ENCODE measurements at regions not wholly inside any gene's neighbourhood (a gene's known extent, or its start where the extent isn't known, plus 50 kb on each side); places are given as distances from the start of the nearest gene placed in this dataset.

DNA sequence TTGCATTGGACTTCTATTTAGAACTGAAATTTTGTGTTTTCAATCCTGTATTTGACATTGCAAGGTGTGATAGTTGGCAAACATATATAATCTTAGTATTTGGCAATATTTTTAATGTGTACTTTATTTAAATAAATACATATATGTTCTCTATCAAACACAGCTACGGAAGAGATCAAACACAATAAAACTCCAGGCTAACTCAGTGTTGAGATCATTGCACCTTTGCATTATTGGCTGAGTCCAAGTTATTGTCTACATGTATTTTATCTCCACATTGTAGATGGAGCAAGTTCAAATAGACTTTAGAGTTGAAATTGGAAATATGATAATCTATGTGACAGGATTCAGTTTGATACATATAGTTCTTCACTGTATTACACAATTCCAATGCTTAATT lies 176.7 kb downstream of the ST6GAL2 start:
- no peak for DNase-seq
- 90% methylated on average over 1 of the region's 1 CpG for WGBS
- H3K4me3 ChIP-seq (ENCODE audit: low read length): no peak overlapping the region
- no peaks in the 10 kb centered on the region for H3K27me3 ChIP-seq (ENCODE audit: control insufficient read depth, insufficient read depth)
- H3K27ac ChIP-seq (ENCODE audit: low read length): no peak overlapping the region
- intact Hi-C loops (cut with DNase I): no loop called here
- H3K4me1 ChIP-seq (ENCODE audit: control insufficient read depth, insufficient read depth, low read length): no peaks in the 10 kb centered on the region
- ATAC-seq: no peak
- no peaks in the 10 kb centered on the region for H3K9me3 ChIP-seq (ENCODE audit: control insufficient read depth, low read length)

DNA sequence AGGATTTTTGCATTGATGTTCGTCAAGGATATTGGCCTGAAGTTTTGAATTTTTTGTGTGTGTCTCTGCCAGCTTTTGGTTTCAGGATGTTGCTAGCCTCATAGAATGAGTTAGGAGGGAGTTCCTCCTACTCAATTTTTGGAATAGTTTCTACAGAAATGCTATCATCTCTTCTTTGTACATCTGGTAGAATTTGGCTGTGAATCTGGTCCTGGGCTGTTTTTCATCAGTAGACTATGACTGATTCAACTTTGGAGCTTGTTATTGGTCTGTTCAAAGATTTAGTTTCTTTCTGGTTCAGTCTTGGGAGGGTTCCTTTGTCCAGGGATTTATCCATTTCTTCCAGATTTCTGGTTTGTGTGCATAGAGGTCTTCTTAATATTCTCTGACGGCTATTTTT lies 166.7 kb downstream of the ST6GAL2 start:
- no peaks in the 10 kb centered on the region for H3K27me3 ChIP-seq (ENCODE audit: control insufficient read depth, insufficient read depth)
- WGBS: 61% methylated on average over 2 of the region's 2 CpGs

DNA sequence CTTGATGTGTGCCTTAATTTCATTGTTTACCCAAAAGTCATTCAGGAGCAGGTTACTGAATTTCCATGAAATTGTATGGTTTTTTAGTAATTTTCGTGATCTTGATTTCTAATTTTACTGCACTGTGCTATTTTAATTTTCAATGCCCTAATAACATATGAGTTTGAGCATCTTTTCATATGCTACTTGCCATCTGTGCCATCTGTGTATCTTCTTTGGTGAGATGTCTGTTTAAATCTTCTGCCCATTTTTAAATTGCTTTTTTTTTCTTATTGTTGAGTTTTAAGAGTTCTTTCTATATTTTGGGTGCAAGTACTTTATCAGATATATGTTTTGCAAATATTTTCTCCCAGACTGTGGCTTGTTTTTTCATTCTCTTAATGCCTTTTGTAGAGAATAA lies 165.9 kb downstream of the ST6GAL2 start:
- no peak for DNase-seq
- 86% methylated on average over 1 of the region's 1 CpG for WGBS
- Histone ChIP-seq H3K27me3 (ENCODE audit: control insufficient read depth, insufficient read depth) (no peaks in the 10 kb centered on the region), H3K4me3 (ENCODE audit: low read length) (no peak overlapping the region), H3K9me3 (ENCODE audit: control insufficient read depth, low read length) (peaks cover 2% of the 10 kb centered on the region), H3K4me1 (ENCODE audit: control insufficient read depth, insufficient read depth, low read length) (no peaks in the 10 kb centered on the region), H3K27ac (ENCODE audit: low read length) (no peak overlapping the region)
- intact Hi-C loops (cut with DNase I): no loop called here
- no peak for ATAC-seq

More for the DNA sequence above, 166.7 kb downstream of the ST6GAL2 start:
- Histone ChIP-seq H3K4me1 (ENCODE audit: control insufficient read depth, insufficient read depth, low read length) (no peaks in the 10 kb centered on the region), H3K27ac (ENCODE audit: low read length) (no peak overlapping the region), H3K9me3 (ENCODE audit: control insufficient read depth, low read length) (peaks cover 2% of the 10 kb centered on the region), H3K4me3 (ENCODE audit: low read length) (no peak overlapping the region)
- DNase-seq (no peak), ATAC-seq (no peak)
- intact Hi-C loops (cut with DNase I): no loop called here

DNA sequence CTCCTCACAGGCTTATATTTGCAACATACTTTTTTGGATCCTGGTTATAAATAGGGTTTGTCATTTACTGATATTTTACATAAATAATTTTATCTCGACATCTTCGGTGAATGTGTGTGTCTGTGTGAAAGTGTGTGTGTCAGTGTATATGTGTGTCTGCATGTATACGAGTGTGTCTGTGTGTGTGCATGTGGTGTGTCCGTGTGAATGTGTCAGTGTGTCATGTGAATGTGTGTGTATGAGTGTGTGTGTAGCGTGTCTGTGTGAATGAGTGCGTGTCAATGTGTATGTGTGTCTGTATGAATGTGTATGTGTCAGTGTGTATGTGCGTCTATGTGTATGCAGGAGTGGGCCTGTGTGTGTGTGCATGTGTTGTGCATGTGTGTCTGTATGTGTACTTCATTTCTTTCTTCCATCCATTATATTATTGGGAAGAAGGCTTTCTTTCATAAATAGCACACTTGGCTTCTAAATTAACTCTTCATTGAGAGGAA lies 161.6 kb downstream of the ST6GAL2 start:
- Histone ChIP-seq H3K4me3 (ENCODE audit: low read length) (no peak overlapping the region), H3K27me3 (ENCODE audit: control insufficient read depth, insufficient read depth) (no peaks in the 10 kb centered on the region), H3K27ac (ENCODE audit: low read length) (no peak overlapping the region), H3K4me1 (ENCODE audit: control insufficient read depth, insufficient read depth, low read length) (no peaks in the 10 kb centered on the region), H3K9me3 (ENCODE audit: control insufficient read depth, low read length) (no peaks in the 10 kb centered on the region)
- 83% methylated on average over 7 of the region's 7 CpGs for WGBS
- DNase-seq (no peak), ATAC-seq (no peak)
- intact Hi-C loops (cut with DNase I): no loop called here

DNA sequence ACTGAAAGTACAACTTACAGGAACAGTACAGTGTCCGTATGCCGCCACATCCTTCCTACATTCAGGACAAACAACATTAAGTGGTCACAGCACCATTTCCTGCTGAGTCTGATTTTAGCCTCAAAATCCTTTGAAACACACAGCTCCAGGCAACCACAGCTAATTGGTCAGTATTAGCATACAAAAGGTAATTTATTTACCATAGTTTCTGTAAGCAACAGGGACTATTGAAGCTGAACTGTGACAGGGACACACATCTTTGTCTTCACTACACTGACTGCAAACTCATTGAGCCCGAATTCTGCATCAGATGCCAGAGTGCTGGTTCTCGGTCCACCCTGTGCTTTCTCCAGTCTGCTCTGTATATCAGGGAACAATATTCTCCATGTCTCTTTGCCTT lies 151.8 kb downstream of the ST6GAL2 start:
- 78% methylated on average over 4 of the region's 4 CpGs for WGBS
- H3K27ac ChIP-seq (ENCODE audit: low read length): no peak overlapping the region
- no peak overlapping the region for H3K4me3 ChIP-seq (ENCODE audit: low read length)
- no peaks in the 10 kb centered on the region for H3K9me3 ChIP-seq (ENCODE audit: control insufficient read depth, low read length)
- H3K4me1 ChIP-seq (ENCODE audit: control insufficient read depth, insufficient read depth, low read length): no peaks in the 10 kb centered on the region
- intact Hi-C loops (cut with DNase I): no loop called here
- ATAC-seq: no peak
- H3K27me3 ChIP-seq (ENCODE audit: control insufficient read depth, insufficient read depth): no peaks in the 10 kb centered on the region
- DNase-seq: no peak

DNA sequence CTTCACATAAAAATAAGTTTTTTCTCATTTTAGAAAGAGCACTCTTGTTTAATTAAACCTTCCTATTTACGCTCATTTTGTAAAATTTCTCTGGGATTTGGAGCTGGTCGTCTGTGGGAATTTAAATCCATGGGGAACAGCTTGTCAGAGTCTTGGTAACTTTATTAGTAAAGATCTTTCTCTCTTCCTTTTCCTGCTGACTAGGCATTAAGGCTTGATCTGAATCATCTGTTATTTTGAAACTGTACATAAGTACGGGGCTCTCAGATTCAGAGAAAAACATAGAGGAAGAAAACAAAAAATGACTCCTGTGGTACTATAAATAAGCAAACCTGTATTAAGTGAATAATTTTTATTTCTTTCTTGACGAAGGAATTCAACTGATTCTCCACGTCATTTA lies 150.2 kb downstream of the ST6GAL2 start:
- WGBS: 79% methylated on average over 5 of the region's 5 CpGs
- intact Hi-C loops (cut with DNase I): no loop called here
- no peak for DNase-seq
- Histone ChIP-seq H3K27me3 (ENCODE audit: control insufficient read depth, insufficient read depth) (no peaks in the 10 kb centered on the region), H3K9me3 (ENCODE audit: control insufficient read depth, low read length) (no peaks in the 10 kb centered on the region), H3K4me3 (ENCODE audit: low read length) (no peak overlapping the region), H3K4me1 (ENCODE audit: control insufficient read depth, insufficient read depth, low read length) (no peaks in the 10 kb centered on the region), H3K27ac (ENCODE audit: low read length) (no peak overlapping the region)
- ATAC-seq: no peak

DNA sequence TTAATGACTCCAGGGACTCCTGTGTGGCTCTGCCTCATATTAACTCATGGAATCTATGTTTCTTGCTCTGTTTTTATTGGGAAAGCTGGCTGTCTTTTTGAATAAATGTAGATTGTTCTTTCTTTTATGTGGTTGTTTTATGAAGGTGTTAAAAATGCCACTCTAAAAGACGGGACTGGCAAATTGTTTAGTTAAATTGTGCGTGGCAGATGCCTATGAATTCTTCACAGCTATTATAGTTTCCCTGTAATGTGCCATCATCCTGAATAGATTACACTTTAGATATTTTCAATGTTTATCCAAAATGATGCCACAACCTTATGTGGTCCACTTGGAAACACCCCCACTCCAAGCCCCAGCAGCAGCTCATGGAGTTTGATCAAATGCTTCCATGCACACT lies 149.7 kb downstream of the ST6GAL2 start:
- Histone ChIP-seq H3K4me1 (ENCODE audit: control insufficient read depth, insufficient read depth, low read length) (no peaks in the 10 kb centered on the region), H3K27me3 (ENCODE audit: control insufficient read depth, insufficient read depth) (no peaks in the 10 kb centered on the region), H3K9me3 (ENCODE audit: control insufficient read depth, low read length) (no peaks in the 10 kb centered on the region), H3K27ac (ENCODE audit: low read length) (no peak overlapping the region), H3K4me3 (ENCODE audit: low read length) (no peak overlapping the region)
- ATAC-seq (no peak), DNase-seq (no peak)
- 82% methylated on average over 2 of the region's 2 CpGs for WGBS
- intact Hi-C loops (cut with DNase I): no loop called here

DNA sequence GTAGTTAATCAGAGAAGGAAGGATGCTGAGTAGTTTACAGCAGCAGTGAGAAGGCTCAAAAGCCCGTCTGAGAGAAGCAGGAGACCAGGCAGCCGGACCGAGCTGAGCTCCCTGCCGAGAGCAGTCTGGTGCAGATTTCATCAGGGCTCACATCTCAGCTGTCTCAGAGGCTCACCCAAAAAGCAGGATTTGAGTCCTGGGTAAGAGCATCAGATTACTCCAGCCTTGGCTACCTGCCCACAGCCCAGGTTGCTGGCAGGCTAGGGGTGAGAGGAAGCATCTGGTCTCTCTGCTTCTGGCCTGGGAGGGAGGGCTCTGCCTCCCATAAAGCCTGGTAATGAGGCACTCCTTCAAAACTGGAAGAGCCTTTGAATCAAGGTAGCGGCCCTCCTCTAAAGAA lies 140.5 kb downstream of the ST6GAL2 start:
- WGBS: 47% methylated on average over 5 of the region's 5 CpGs
- DNase-seq (peak; percentile 14 to 44 (median 38)), ATAC-seq (peak in 1 of 2 donors; percentile 13)
- Histone ChIP-seq H3K27ac (ENCODE audit: low read length) (no peak overlapping the region), H3K4me1 (ENCODE audit: control insufficient read depth, insufficient read depth, low read length) (no peaks in the 10 kb centered on the region), H3K4me3 (ENCODE audit: low read length) (no peak overlapping the region), H3K27me3 (ENCODE audit: control insufficient read depth, insufficient read depth) (no peaks in the 10 kb centered on the region), H3K9me3 (ENCODE audit: control insufficient read depth, low read length) (no peaks in the 10 kb centered on the region)
- intact Hi-C loops (cut with DNase I): no loop called here

DNA sequence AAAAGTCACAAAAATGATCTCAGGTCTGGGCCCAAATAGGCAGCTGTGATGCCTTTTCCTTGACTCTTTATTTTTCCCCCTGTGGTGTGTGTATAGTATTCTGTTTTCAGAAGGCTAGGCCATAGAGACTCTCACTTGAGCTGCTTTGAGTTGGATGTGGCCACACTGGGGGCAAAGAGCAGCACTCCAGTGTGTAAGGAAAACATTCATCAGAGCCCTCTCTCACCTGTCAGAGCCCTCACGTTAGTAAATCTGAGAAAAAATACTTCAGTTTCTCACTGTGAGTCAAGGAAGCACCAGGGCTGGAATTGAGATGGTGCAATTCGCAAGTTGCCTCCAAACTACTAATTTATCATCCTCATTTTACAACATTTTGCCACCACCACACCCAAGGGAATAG lies 136.1 kb downstream of the ST6GAL2 start:
- no peaks in the 10 kb centered on the region for H3K4me1 ChIP-seq (ENCODE audit: control insufficient read depth, insufficient read depth, low read length)
- H3K4me3 ChIP-seq (ENCODE audit: low read length): no peak overlapping the region
- intact Hi-C loops (cut with DNase I): no loop called here
- ATAC-seq: no peak
- 64% methylated on average over 2 of the region's 2 CpGs for WGBS
- no peak overlapping the region for H3K27ac ChIP-seq (ENCODE audit: low read length)
- H3K27me3 ChIP-seq (ENCODE audit: control insufficient read depth, insufficient read depth): no peaks in the 10 kb centered on the region
- DNase-seq: no peak
- no peaks in the 10 kb centered on the region for H3K9me3 ChIP-seq (ENCODE audit: control insufficient read depth, low read length)

All from right cardiac atrium (tissue), 5 donors.